SK-N-MC (cell line): ENCODE measurements at regions not wholly inside any gene's neighbourhood (a gene's known extent, or its start where the extent isn't known, plus 50 kb on each side); places are given as distances from the start of the nearest gene placed in this dataset.
"Not testable (repeated sequence)": the region's sequence is repeated elsewhere in the genome, so short reads cannot be mapped to it uniquely, and the experiment has no call there.

Experiments used
- DNase-seq: peaks from one replicate; pipeline ENCODE4 v3.0.0-alpha.2; 2011; ENCODE audit warnings: low read depth, low spot score
- H3K27ac ChIP-seq: fragments of 200-600 bp; sonication (generic); 2 replicates; pipeline ENCODE4 v1.5.1; 2016; ENCODE audit warnings: mixed run types
- H3K36me3 ChIP-seq: fragments of 200-600 bp; sonication (generic); 2 replicates; pipeline ENCODE4 v1.6.1; 2017; ENCODE audit warnings: antibody characterized with exemption, low read length, mixed read lengths; ENCODE audit not compliant: insufficient read depth
- H3K4me3 ChIP-seq: fragments of 200-600 bp; sonication (generic); 2 replicates; pipeline ENCODE4 v1.5.1; 2016
- H3K9ac ChIP-seq: fragments of 200-600 bp; sonication (generic); 2 replicates; pipeline ENCODE4 v1.8.0; 2017; ENCODE audit warnings: mixed run types, mixed read lengths; ENCODE audit not compliant: insufficient read length
- H3K9me3 ChIP-seq: fragments of 200-600 bp; sonication (generic); 2 replicates; pipeline ENCODE4 v1.6.1; 2017; ENCODE audit warnings: low read depth, mild to moderate bottlenecking, antibody characterized with exemption, low read length, moderate library complexity, mixed read lengths
- EZH2 ChIP-seq: fragments of 200-600 bp; sonication (generic); IDR thresholded peaks from one replicate; pipeline ENCODE4 v1.6.1; 2017; ENCODE audit warnings: antibody characterized with exemption
- FOXP2 ChIP-seq: optimal IDR thresholded peaks from 2 replicates; pipeline ENCODE3; 2011; ENCODE audit warnings: mild to moderate bottlenecking, moderate library complexity; ENCODE audit not compliant: insufficient read depth; ENCODE audit errors: extremely low read length, control extremely low read depth
- POLR2AphosphoS5 ChIP-seq: IDR thresholded peaks from 2 replicates; pipeline ENCODE4 v1.6.1; 2012; ENCODE audit warnings: mild to moderate bottlenecking, low read depth, low read length, borderline replicate concordance

GRCh38 chr4:16431866-16432265 is 205.6 kb upstream of the TAPT1 start:
- Histone ChIP-seq H3K36me3 (no peaks in the 10 kb centered on the region), H3K4me3 (no peak overlapping the region), H3K9ac (no peak overlapping the region), H3K27ac (no peak overlapping the region), H3K9me3 (no peaks in the 10 kb centered on the region)
- TF ChIP-seq EZH2, result no peak
- no peak for TF ChIP-seq FOXP2
- no peak for TF ChIP-seq POLR2AphosphoS5
- DNase-seq, result no peak

- no peak for DNase-seq
- Histone ChIP-seq H3K9ac (no peak overlapping the region), H3K9me3 (no peaks in the 10 kb centered on the region), H3K36me3 (no peaks in the 10 kb centered on the region), H3K4me3 (no peak overlapping the region), H3K27ac (no peak overlapping the region)
- TF ChIP-seq POLR2AphosphoS5, result no peak
- no peak for TF ChIP-seq EZH2
- TF ChIP-seq FOXP2, result no peak
Observed at GRCh38 chr4:16418814-16419213, 192.5 kb upstream of the TAPT1 start.

GRCh38 chr4:16417198-16417597 is 190.9 kb upstream of the TAPT1 start:
- H3K27ac ChIP-seq, result no peak overlapping the region
- TF ChIP-seq POLR2AphosphoS5 (no peak), FOXP2 (no peak), EZH2 (no peak)
- H3K4me3 ChIP-seq, result no peak overlapping the region
- H3K36me3 ChIP-seq, result no peaks in the 10 kb centered on the region
- no peak overlapping the region for H3K9ac ChIP-seq
- no peaks in the 10 kb centered on the region for H3K9me3 ChIP-seq
- DNase-seq, result no peak

- H3K9ac ChIP-seq, result no peak overlapping the region
- H3K27ac ChIP-seq, result no peak overlapping the region
- no peak for TF ChIP-seq EZH2
- no peak for TF ChIP-seq POLR2AphosphoS5
- no peak for TF ChIP-seq FOXP2
- no peaks in the 10 kb centered on the region for H3K36me3 ChIP-seq
- H3K9me3 ChIP-seq, result no peaks in the 10 kb centered on the region
- no peak overlapping the region for H3K4me3 ChIP-seq
- DNase-seq, result no peak
Observed at GRCh38 chr4:16416601-16417000, 190.3 kb upstream of the TAPT1 start.

GRCh38 chr4:16415751-16416150 is 189.5 kb upstream of the TAPT1 start:
- Histone ChIP-seq H3K36me3 (no peaks in the 10 kb centered on the region), H3K4me3 (no peak overlapping the region), H3K9ac (no peak overlapping the region), H3K27ac (no peak overlapping the region), H3K9me3 (no peaks in the 10 kb centered on the region)
- no peak for DNase-seq
- TF ChIP-seq EZH2, result no peak
- no peak for TF ChIP-seq FOXP2
- TF ChIP-seq POLR2AphosphoS5, result no peak

GRCh38 chr4:16413814-16414555 is 187.7 kb upstream of the TAPT1 start:
- Histone ChIP-seq H3K27ac (no peak overlapping the region), H3K9me3 (no peaks in the 10 kb centered on the region), H3K4me3 (no peak overlapping the region), H3K36me3 (no peaks in the 10 kb centered on the region), H3K9ac (no peak overlapping the region)
- TF ChIP-seq EZH2 (no peak), POLR2AphosphoS5 (no peak), FOXP2 (no peak)
- DNase-seq, result no peak

GRCh38 chr4:16411501-16412085 is 185.3 kb upstream of the TAPT1 start:
- no peak overlapping the region for H3K27ac ChIP-seq
- no peak overlapping the region for H3K9ac ChIP-seq
- H3K36me3 ChIP-seq, result no peaks in the 10 kb centered on the region
- TF ChIP-seq FOXP2, result no peak
- TF ChIP-seq EZH2, result no peak
- TF ChIP-seq POLR2AphosphoS5, result no peak
- no peaks in the 10 kb centered on the region for H3K9me3 ChIP-seq
- no peak overlapping the region for H3K4me3 ChIP-seq
- DNase-seq, result no peak

- H3K4me3 ChIP-seq, H3K36me3 ChIP-seq, H3K9ac ChIP-seq, DNase-seq, H3K27ac ChIP-seq, H3K9me3 ChIP-seq: not testable (repeated sequence)
Observed at GRCh38 chr4:16393216-16393615, 166.9 kb upstream of the TAPT1 start.

- no peaks in the 10 kb centered on the region for H3K9me3 ChIP-seq
- H3K9ac ChIP-seq, result no peak overlapping the region
- H3K27ac ChIP-seq, result no peak overlapping the region
- TF ChIP-seq EZH2, result no peak
- TF ChIP-seq POLR2AphosphoS5, result no peak
- TF ChIP-seq FOXP2, result no peak
- H3K4me3 ChIP-seq, result no peak overlapping the region
- H3K36me3 ChIP-seq, result no peaks in the 10 kb centered on the region
- no peak for DNase-seq
Observed at GRCh38 chr4:16391196-16391595, 164.9 kb upstream of the TAPT1 start.
